ENCODE measurements at regions not wholly inside any gene's neighbourhood (a gene's known extent, or its start where the extent isn't known, plus 50 kb on each side); places are given as distances from the start of the nearest gene placed in this dataset.

DNA sequence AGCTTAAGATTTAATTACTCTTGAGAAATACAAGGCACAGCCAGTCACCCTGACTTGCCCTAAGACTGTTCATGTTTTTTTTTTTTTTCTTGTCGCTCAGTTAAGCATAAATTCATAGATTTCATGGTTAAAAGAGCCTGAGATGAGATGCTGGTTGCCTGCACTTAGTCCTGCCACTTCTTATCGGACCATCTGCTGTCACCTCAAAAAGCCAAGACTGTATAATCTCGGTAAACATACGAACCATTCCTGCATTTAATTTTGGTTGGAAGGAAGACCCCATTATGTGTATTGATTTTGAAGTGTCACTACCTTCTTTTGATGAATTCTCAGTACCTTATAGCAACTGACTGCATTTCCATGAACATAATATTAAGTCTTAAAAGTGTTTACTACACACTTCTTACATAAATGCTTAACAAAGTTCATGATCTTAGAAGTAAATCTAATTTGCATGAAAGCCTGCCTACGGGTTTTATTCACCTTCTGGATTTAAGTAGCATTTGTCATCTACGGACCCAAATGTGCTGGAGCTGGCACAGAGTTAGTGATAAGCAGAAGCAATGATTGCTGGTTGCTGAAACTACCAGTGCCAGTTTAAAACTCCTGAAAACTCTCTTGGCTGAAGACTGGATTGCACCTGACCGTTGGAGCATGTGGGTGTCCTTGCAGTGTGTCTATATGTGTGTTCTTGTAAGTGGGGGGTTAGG, 843.4 kb downstream of the TMEM182 start:
- no peaks in the 10 kb centered on the region for H3K27me3 ChIP-seq (ENCODE audit: control insufficient read depth, insufficient read depth, low read length)
- no peaks in the 10 kb centered on the region; the same call in 1 of the 2 replicates for H3K9me3 ChIP-seq (ENCODE audit: control insufficient read depth, insufficient read depth, low read depth, low read length)
- DNase-seq (ENCODE audit: low read depth, low spot score), result no peak
- intact Hi-C loops (cut with micrococcal nuclease; ENCODE audit: unreplicated experiment) (no loop called here), in situ Hi-C loops (cut with HindIII; ENCODE audit: low pct_unique_long_range_greater_than_20kb, low sequenced_read_pairs) (no loop called here)
- BruUV-seq (replicated peaks), result no TSS peak
- H3K27ac ChIP-seq (ENCODE audit: low read length), result no peak overlapping the region
- CTCF ChIA-PET, result no interaction called here
- POLR2A ChIA-PET, result no interaction called here
- no peaks in the 10 kb centered on the region for H3K4me1 ChIP-seq (ENCODE audit: control insufficient read depth, insufficient read depth, low read length)
- ATAC-seq, result no peak
- no peak for TF ChIP-seq POLR2AphosphoS5 (IDR thresholded peaks at IDR 0.05; ENCODE audit: low read depth, low read length)
- TF ChIP-seq, protein P1, sequence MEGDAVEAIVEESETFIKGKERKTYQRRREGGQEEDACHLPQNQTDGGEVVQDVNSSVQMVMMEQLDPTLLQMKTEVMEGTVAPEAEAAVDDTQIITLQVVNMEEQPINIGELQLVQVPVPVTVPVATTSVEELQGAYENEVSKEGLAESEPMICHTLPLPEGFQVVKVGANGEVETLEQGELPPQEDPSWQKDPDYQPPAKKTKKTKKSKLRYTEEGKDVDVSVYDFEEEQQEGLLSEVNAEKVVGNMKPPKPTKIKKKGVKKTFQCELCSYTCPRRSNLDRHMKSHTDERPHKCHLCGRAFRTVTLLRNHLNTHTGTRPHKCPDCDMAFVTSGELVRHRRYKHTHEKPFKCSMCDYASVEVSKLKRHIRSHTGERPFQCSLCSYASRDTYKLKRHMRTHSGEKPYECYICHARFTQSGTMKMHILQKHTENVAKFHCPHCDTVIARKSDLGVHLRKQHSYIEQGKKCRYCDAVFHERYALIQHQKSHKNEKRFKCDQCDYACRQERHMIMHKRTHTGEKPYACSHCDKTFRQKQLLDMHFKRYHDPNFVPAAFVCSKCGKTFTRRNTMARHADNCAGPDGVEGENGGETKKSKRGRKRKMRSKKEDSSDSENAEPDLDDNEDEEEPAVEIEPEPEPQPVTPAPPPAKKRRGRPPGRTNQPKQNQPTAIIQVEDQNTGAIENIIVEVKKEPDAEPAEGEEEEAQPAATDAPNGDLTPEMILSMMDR (IDR thresholded peaks at IDR 0.05), result no peak
- no peak for TF ChIP-seq SIN3A (IDR thresholded peaks at IDR 0.05; ENCODE audit: borderline replicate concordance, insufficient read depth, low read depth, low read length)
- TF ChIP-seq, protein P2, sequence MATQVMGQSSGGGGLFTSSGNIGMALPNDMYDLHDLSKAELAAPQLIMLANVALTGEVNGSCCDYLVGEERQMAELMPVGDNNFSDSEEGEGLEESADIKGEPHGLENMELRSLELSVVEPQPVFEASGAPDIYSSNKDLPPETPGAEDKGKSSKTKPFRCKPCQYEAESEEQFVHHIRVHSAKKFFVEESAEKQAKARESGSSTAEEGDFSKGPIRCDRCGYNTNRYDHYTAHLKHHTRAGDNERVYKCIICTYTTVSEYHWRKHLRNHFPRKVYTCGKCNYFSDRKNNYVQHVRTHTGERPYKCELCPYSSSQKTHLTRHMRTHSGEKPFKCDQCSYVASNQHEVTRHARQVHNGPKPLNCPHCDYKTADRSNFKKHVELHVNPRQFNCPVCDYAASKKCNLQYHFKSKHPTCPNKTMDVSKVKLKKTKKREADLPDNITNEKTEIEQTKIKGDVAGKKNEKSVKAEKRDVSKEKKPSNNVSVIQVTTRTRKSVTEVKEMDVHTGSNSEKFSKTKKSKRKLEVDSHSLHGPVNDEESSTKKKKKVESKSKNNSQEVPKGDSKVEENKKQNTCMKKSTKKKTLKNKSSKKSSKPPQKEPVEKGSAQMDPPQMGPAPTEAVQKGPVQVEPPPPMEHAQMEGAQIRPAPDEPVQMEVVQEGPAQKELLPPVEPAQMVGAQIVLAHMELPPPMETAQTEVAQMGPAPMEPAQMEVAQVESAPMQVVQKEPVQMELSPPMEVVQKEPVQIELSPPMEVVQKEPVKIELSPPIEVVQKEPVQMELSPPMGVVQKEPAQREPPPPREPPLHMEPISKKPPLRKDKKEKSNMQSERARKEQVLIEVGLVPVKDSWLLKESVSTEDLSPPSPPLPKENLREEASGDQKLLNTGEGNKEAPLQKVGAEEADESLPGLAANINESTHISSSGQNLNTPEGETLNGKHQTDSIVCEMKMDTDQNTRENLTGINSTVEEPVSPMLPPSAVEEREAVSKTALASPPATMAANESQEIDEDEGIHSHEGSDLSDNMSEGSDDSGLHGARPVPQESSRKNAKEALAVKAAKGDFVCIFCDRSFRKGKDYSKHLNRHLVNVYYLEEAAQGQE (IDR thresholded peaks at IDR 0.05; ENCODE audit: insufficient read depth in 1 of 2, low read depth in 2 of 2, low read length in 1 of 2), result no peak
- no peak for TF ChIP-seq TCF7L2 (IDR thresholded peaks at IDR 0.05; ENCODE audit: low read depth, low read length)
- no peaks in the 10 kb centered on the region for H3K36me3 ChIP-seq (ENCODE audit: control insufficient read depth, insufficient read depth, low read length)
- H3K4me3 ChIP-seq (ENCODE audit: low read depth in 2 of 2, low read length in 2 of 2), result no peak overlapping the region

DNA sequence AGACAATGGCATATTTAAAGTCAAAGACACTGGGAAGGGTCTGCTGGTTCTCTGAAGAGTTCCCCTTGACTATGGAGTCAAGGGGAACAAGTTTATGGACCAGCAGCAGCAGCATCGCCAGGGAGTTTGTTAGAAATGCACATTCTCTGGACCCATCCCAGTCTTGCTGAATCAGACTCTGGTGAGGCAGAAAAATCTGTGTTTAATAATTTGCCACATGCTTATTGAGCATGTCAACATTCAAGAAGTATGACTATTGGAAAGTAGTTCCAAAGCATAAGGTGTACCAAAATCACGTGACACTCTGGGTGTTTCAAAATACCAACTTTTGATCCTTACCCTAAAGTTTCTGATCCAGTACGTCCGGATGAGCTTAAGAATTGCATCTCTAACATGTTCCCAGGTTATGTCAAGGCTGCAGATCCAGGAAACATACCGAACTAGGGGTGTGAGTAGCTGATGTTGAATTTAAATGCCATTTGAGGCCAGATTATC, 853.8 kb downstream of the TMEM182 start:
- Histone ChIP-seq H3K36me3 (ENCODE audit: control insufficient read depth, insufficient read depth, low read length) (no peaks in the 10 kb centered on the region), H3K9me3 (ENCODE audit: control insufficient read depth, insufficient read depth, low read depth, low read length) (no peaks in the 10 kb centered on the region), H3K4me3 (ENCODE audit: low read depth in 2 of 2, low read length in 2 of 2) (no peak overlapping the region), H3K27ac (ENCODE audit: low read length) (no peak overlapping the region), H3K4me1 (ENCODE audit: control insufficient read depth, insufficient read depth, low read length) (no peaks in the 10 kb centered on the region), H3K27me3 (ENCODE audit: control insufficient read depth, insufficient read depth, low read length) (no peaks in the 10 kb centered on the region)
- ChIA-PET POLR2A (interaction anchor here (0.6 kb wide), 1 partner anchor 14 kb away, joined by 3 read pairs; no protein-coding TSS in a partner anchor), CTCF (no interaction called here)
- no peak for DNase-seq (ENCODE audit: low read depth, low spot score)
- no TSS peak for BruUV-seq (replicated peaks)
- ATAC-seq, result no peak
- in situ Hi-C loops (cut with HindIII; ENCODE audit: low pct_unique_long_range_greater_than_20kb, low sequenced_read_pairs) (no loop called here), intact Hi-C loops (cut with micrococcal nuclease; ENCODE audit: unreplicated experiment) (no loop called here)
- TF ChIP-seq, protein P2 (IDR thresholded peaks at IDR 0.05; ENCODE audit: insufficient read depth in 1 of 2, low read depth in 2 of 2, low read length in 1 of 2), result no peak
- TF ChIP-seq TCF7L2 (IDR thresholded peaks at IDR 0.05; ENCODE audit: low read depth, low read length), result no peak
- TF ChIP-seq POLR2AphosphoS5 (IDR thresholded peaks at IDR 0.05; ENCODE audit: low read depth, low read length), result no peak
- no peak for TF ChIP-seq SIN3A (IDR thresholded peaks at IDR 0.05; ENCODE audit: borderline replicate concordance, insufficient read depth, low read depth, low read length)
- TF ChIP-seq, protein P1 (IDR thresholded peaks at IDR 0.05), result no peak

Measured in Panc1 (cell line).